Tibial nerve (tissue), 4 donors: ENCODE measurements at regions not wholly inside any gene's neighbourhood (a gene's known extent, or its start where the extent isn't known, plus 50 kb on each side); places are given as distances from the start of the nearest gene placed in this dataset.
A peak's percentile ranks its signal among the peaks of the same experiment; 100 is the strongest.

Experiments
- DNase-seq, 2 donors: peaks; one replicate each; pipeline ENCODE4 v3.0.0-alpha.2; 2019; ENCODE audit warnings: low spot score in 2 of 2
- H3K27ac ChIP-seq, 4 donors: fragments of 200-600 bp; sonication (generic) in 3 of 4; one replicate each; pipeline ENCODE4 v1.5.1; 2017 to 2019; ENCODE audit warnings: mild to moderate bottlenecking in 1 of 4
- H3K27me3 ChIP-seq, 2 donors: fragments of 200-600 bp; sonication (generic) in 1 of 2; one replicate each; pipeline versions ENCODE4 v1.5.1 to v1.6.0; 2017 to 2019
- H3K36me3 ChIP-seq, 3 donors: fragments of 200-600 bp; sonication (generic); one replicate each; pipeline ENCODE4 v1.5.1; 2018 to 2019
- H3K4me1 ChIP-seq, 4 donors: fragments of 200-600 bp; sonication (generic) in 3 of 4; one replicate each; pipeline ENCODE4 v1.5.1; 2017 to 2019
- H3K4me3 ChIP-seq, 4 donors: fragments of 200-600 bp; sonication (generic) in 3 of 4; one replicate each; pipeline ENCODE4 v1.5.1; 2017 to 2019; ENCODE audit warnings: mild to moderate bottlenecking in 1 of 4, moderate library complexity in 1 of 4
- H3K9me3 ChIP-seq, 4 donors: fragments of 200-600 bp; sonication (generic) in 3 of 4; one replicate each; pipeline ENCODE4 v1.5.1; 2017 to 2019
- CTCF ChIP-seq, 5 experiments: fragments of 200-600 bp in 3 of 5; fragments of 450-650 bp in 2 of 5; sonication (generic) in 3 of 5; IDR thresholded peaks; one replicate each; pipeline ENCODE4 v1.5.1; 2016 to 2019; ENCODE audit warnings: antibody characterized with exemption in 5 of 5, mild to moderate bottlenecking in 3 of 5, moderate library complexity in 2 of 5
- EP300 ChIP-seq, 2 donors: sonication (generic); formaldehyde crosslinking; IDR thresholded peaks; one replicate each; pipeline ENCODE4 v1.6.1; 2017; ENCODE audit warnings: antibody characterized with exemption in 2 of 2, mild to moderate bottlenecking in 1 of 2
- POLR2A ChIP-seq, 2 donors: fragments of 450-650 bp; IDR thresholded peaks; one replicate each; pipeline ENCODE4 v1.6.1; 2017; ENCODE audit warnings: antibody characterized with exemption in 2 of 2, mild to moderate bottlenecking in 2 of 2, moderate library complexity in 2 of 2
- WGBS, 2 donors: methylation state at CpG; one replicate each; pipeline ENCODE4 v1.1.5; 2018; 5-methylcytosine and 5-hydroxymethylcytosine counted together

GRCh38 chr4:42824278-42824977 lies 68.1 kb upstream of the GRXCR1 start:
- no peak overlapping the region for H3K27ac ChIP-seq
- WGBS, 2 donors, result 89% methylated on average over 1 of the region's 1 CpG
- H3K9me3 ChIP-seq, result no peaks in the 10 kb centered on the region
- TF ChIP-seq EP300 (IDR thresholded peaks at IDR 0.05), result no peak
- TF ChIP-seq CTCF (IDR thresholded peaks at IDR 0.05), result no peak
- TF ChIP-seq POLR2A (IDR thresholded peaks at IDR 0.05), result no peak
- no peak for DNase-seq
- no peaks in the 10 kb centered on the region for H3K4me1 ChIP-seq
- no peaks in the 10 kb centered on the region for H3K27me3 ChIP-seq
- H3K36me3 ChIP-seq, result no peaks in the 10 kb centered on the region
- H3K4me3 ChIP-seq, result no peak overlapping the region

- H3K27me3 ChIP-seq, result no peaks in the 10 kb centered on the region
- H3K4me1 ChIP-seq, result peaks cover 0 to 4% (median 0%) of the 10 kb centered on the region in 4 donors
- no peaks in the 10 kb centered on the region for H3K9me3 ChIP-seq
- no peak overlapping the region for H3K4me3 ChIP-seq
- no peaks in the 10 kb centered on the region for H3K36me3 ChIP-seq
- TF ChIP-seq EP300 (IDR thresholded peaks at IDR 0.05), result no peak
- TF ChIP-seq CTCF (IDR thresholded peaks at IDR 0.05), result no peak
- TF ChIP-seq POLR2A (IDR thresholded peaks at IDR 0.05), result no peak
- no peak overlapping the region for H3K27ac ChIP-seq
- DNase-seq, result no peak
Measured at GRCh38 chr4:42821230-42821629, 71.3 kb upstream of the GRXCR1 start.

GRCh38 chr4:42819863-42820514 lies 72.5 kb upstream of the GRXCR1 start:
- 28 to 47% methylated on average over 2 of the region's 2 CpGs for WGBS, 2 donors
- H3K27me3 ChIP-seq, result no peaks in the 10 kb centered on the region

GRCh38 chr4:42817913-42818312 lies 74.6 kb upstream of the GRXCR1 start:
- TF ChIP-seq POLR2A (IDR thresholded peaks at IDR 0.05) (no peak), CTCF (IDR thresholded peaks at IDR 0.05) (no peak), EP300 (IDR thresholded peaks at IDR 0.05) (no peak)
- peak overlapping the region in 1 of 4 donors; percentile 40 for H3K27ac ChIP-seq
- DNase-seq, result no peak
- H3K4me3 ChIP-seq, result no peak overlapping the region
- H3K4me1 ChIP-seq, result peaks cover 0 to 10% (median 0%) of the 10 kb centered on the region in 4 donors
- no peaks in the 10 kb centered on the region for H3K27me3 ChIP-seq
- H3K36me3 ChIP-seq, result no peaks in the 10 kb centered on the region
- no peaks in the 10 kb centered on the region for H3K9me3 ChIP-seq

More at GRCh38 chr4:42819863-42820514, 72.5 kb upstream of the GRXCR1 start:
- no peak overlapping the region for H3K27ac ChIP-seq
- no peaks in the 10 kb centered on the region for H3K9me3 ChIP-seq
- TF ChIP-seq CTCF (IDR thresholded peaks at IDR 0.05), result no peak
- TF ChIP-seq EP300 (IDR thresholded peaks at IDR 0.05), result no peak
- no peak for TF ChIP-seq POLR2A (IDR thresholded peaks at IDR 0.05)
- H3K36me3 ChIP-seq, result no peaks in the 10 kb centered on the region
- H3K4me3 ChIP-seq, result no peak overlapping the region
- peaks cover 0 to 10% (median 0%) of the 10 kb centered on the region in 4 donors for H3K4me1 ChIP-seq
- no peak for DNase-seq

GRCh38 chr4:42816880-42817400 lies 75.6 kb upstream of the GRXCR1 start:
- TF ChIP-seq CTCF (IDR thresholded peaks at IDR 0.05) (no peak), EP300 (IDR thresholded peaks at IDR 0.05) (no peak), POLR2A (IDR thresholded peaks at IDR 0.05) (no peak)
- DNase-seq, result no peak
- H3K4me3 ChIP-seq, result no peak overlapping the region
- no peaks in the 10 kb centered on the region for H3K36me3 ChIP-seq
- WGBS, 2 donors, result 75 to 82% methylated on average over 8 of the region's 8 CpGs
- H3K27ac ChIP-seq, result no peak overlapping the region
- H3K27me3 ChIP-seq, result no peaks in the 10 kb centered on the region
- no peaks in the 10 kb centered on the region for H3K9me3 ChIP-seq
- peaks cover 0 to 10% (median 0%) of the 10 kb centered on the region in 4 donors for H3K4me1 ChIP-seq
